OCI-LY3 (cell line): ENCODE measurements at regions not wholly inside any gene's neighbourhood (a gene's known extent, or its start where the extent isn't known, plus 50 kb on each side); places are given as distances from the start of the nearest gene placed in this dataset.

Experiments
- CTCF ChIP-seq: fragments of 200-600, 300-600 bp; sonication (generic); IDR thresholded peaks from 2 replicates; pipeline ENCODE4 v1.5.1; 2014; ENCODE audit warnings: antibody characterized with exemption, low read length, low read depth
- EZH2phosphoT487 ChIP-seq: fragments of 200-600 bp; shearing (Covaris generic); IDR thresholded peaks from 2 replicates; pipeline ENCODE4 v1.6.1; 2018; ENCODE audit warnings: antibody characterized with exemption, mixed run types, low read depth

GRCh38 chr5:42337607-42338006, 85.6 kb upstream of the GHR start:
- no peak for TF ChIP-seq CTCF
- TF ChIP-seq EZH2phosphoT487, result no peak
